ENCODE measurements at regions not wholly inside any gene's neighbourhood (a gene's known extent, or its start where the extent isn't known, plus 50 kb on each side); places are given as distances from the start of the nearest gene placed in this dataset.

GRCh38 chr13:104954210-104954609 lies 1581.3 kb downstream of the EFNB2 start:
- TF ChIP-seq CTCF (IDR thresholded peaks at IDR 0.05; ENCODE audit: low read depth, low read length) (no peak), POLR2A (IDR thresholded peaks at IDR 0.05; ENCODE audit: extremely low read depth, insufficient read length) (no peak), MAX (IDR thresholded peaks at IDR 0.05; ENCODE audit: low read depth, low read length) (no peak), MYC (IDR thresholded peaks at IDR 0.05; ENCODE audit: low read depth, low read length) (no peak)

Measured in NB4 (cell line).